Neural crest cell (in vitro differentiated cells): ENCODE measurements at regions not wholly inside any gene's neighbourhood (a gene's known extent, or its start where the extent isn't known, plus 50 kb on each side); places are given as distances from the start of the nearest gene placed in this dataset.
A peak's percentile ranks its signal among the peaks of the same experiment; 100 is the strongest.

Experiments
- DNase-seq: peaks from one replicate; pipeline ENCODE4 v3.0.0; 2021; ENCODE audit warnings: low read depth, mixed read lengths, low spot score
- H3K27ac Mint-ChIP-seq: one replicate; pipeline ENCODE4 v1.8.0; 2021; ENCODE audit warnings: mild to moderate bottlenecking, mixed read lengths; ENCODE audit not compliant: unreplicated experiment
- H3K27me3 Mint-ChIP-seq: 2 replicates; pipeline ENCODE4 v1.8.0; 2021; ENCODE audit warnings: low read depth, mild to moderate bottlenecking, mixed read lengths
- H3K36me3 Mint-ChIP-seq: 2 replicates; pipeline ENCODE4 v1.8.0; 2021; ENCODE audit warnings: low read depth, mild to moderate bottlenecking, mixed read lengths
- H3K4me1 Mint-ChIP-seq: 2 replicates; pipeline ENCODE4 v1.8.0; 2021; ENCODE audit warnings: mixed read lengths
- H3K4me3 Mint-ChIP-seq: one replicate; pipeline ENCODE4 v1.8.0; 2021; ENCODE audit warnings: mild to moderate bottlenecking, mixed read lengths
- H3K9me3 Mint-ChIP-seq: 2 replicates; pipeline ENCODE4 v1.8.0; 2021; ENCODE audit warnings: mixed read lengths
- TF ChIP-seq, protein P1 (sequence below): fragments of 200-600 bp; sonication (generic); conservative IDR thresholded peaks from 2 replicates; pipeline ENCODE4 v1.5.0; 2021; ENCODE audit warnings: antibody characterized with exemption, mild to moderate bottlenecking

DNA sequence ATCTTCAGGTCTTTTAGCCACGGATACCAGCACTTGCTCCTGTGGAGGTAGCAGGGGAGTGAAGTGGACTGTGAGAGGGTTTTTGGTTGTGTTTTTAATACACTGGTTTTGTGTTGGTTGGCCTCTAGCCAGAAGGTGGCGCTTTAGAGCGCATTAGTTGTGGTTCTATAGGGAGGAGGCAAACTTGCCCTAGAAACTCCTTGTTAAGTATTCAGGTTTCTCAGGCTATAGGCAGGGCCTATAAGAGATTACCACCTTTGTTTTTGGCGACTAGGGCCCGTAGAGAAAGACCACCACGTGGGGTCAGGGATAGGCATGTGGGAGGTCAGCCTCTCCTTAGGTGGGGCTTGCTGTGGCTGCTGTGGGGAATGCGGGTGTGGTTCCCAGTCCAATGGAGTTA, 221.6 kb upstream of the SPANXN4 start:
- Mint-ChIP-seq H3K4me1 (no peaks in the 10 kb centered on the region), H3K4me3 (no peak overlapping the region), H3K36me3 (no peaks in the 10 kb centered on the region), H3K9me3 (peaks cover 20% of the 10 kb centered on the region), H3K27ac (no peak overlapping the region), H3K27me3 (no peaks in the 10 kb centered on the region)
- TF ChIP-seq, protein P1, sequence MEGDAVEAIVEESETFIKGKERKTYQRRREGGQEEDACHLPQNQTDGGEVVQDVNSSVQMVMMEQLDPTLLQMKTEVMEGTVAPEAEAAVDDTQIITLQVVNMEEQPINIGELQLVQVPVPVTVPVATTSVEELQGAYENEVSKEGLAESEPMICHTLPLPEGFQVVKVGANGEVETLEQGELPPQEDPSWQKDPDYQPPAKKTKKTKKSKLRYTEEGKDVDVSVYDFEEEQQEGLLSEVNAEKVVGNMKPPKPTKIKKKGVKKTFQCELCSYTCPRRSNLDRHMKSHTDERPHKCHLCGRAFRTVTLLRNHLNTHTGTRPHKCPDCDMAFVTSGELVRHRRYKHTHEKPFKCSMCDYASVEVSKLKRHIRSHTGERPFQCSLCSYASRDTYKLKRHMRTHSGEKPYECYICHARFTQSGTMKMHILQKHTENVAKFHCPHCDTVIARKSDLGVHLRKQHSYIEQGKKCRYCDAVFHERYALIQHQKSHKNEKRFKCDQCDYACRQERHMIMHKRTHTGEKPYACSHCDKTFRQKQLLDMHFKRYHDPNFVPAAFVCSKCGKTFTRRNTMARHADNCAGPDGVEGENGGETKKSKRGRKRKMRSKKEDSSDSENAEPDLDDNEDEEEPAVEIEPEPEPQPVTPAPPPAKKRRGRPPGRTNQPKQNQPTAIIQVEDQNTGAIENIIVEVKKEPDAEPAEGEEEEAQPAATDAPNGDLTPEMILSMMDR = peak; percentile 30
- no peak for DNase-seq

DNA sequence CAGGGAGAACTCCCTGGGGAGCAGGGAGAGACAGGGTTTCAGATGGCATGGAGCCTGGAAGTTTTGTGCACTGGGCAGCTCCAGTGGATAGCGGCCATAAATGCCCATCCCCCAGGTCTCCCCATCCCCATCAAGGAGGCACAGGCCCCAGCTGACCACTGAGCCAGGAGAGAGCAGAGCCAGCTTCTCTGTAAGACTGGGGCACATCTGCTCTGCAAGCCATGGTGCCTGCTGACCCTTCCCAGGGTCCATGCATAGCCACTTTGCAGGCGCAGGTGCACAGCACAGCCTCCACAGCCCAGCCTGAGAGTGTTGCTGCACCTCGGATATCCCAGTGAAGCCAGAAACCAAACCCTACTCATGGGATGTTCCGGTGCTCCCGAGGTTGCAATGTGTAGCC, 206.3 kb upstream of the SPANXN4 start:
- Mint-ChIP-seq H3K9me3 (peaks cover 20% of the 10 kb centered on the region), H3K4me3 (no peak overlapping the region)
- TF ChIP-seq, protein P1 = no peak

DNA sequence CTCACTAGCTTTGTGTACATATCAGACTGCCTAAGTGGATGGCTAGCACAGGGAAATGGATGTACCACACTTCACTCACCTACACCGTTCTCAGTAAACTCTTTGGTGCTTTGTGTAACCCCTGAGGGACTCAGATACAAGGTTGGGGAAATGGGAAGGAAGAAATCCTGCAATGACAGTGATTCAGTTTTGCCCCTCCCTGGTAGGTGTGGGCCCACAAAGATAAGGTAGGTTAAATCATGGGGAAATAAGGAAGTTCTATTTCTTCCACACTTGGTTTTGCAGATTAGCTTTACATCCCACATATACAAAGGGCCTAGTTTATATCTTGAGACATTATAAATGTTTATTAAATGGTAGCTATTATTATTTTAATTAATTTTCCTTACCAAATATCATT, 197.6 kb upstream of the SPANXN4 start:
- DNase-seq = no peak
- Mint-ChIP-seq H3K27me3 (no peaks in the 10 kb centered on the region), H3K27ac (no peak overlapping the region), H3K4me1 (no peaks in the 10 kb centered on the region), H3K9me3 (no peaks in the 10 kb centered on the region), H3K4me3 (no peak overlapping the region), H3K36me3 (no peaks in the 10 kb centered on the region)
- TF ChIP-seq, protein P1 = no peak

More for the DNA sequence above, 206.3 kb upstream of the SPANXN4 start:
- H3K27ac Mint-ChIP-seq = no peak overlapping the region
- no peak for DNase-seq
- no peaks in the 10 kb centered on the region for H3K27me3 Mint-ChIP-seq
- H3K36me3 Mint-ChIP-seq = peaks cover 5% of the 10 kb centered on the region
- no peaks in the 10 kb centered on the region for H3K4me1 Mint-ChIP-seq

DNA sequence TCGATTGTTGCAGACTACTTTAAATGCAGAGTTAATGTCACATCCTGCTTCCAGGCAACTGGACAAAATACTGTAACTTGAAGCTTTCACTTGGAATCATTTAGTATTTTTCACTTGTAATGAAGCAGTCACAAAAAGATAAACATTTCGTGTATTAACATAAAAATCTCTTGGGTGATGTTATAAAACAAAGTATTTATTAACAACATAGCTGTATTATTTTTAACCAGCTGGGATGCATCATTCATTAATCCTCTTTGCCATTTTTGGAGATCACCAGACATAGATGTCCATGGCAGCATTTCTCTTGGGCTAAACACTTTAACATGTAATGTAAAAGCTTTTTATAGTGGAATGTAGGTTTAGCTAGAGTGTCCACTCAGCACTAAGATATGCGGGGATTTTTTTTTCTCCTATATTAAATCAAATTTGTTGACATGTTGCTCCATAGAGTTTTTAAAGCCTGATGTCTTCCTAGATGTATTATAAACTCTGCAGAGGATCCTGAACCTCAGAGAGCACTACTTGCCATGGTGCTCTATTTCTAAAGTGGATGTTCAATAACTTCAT, 193.7 kb upstream of the SPANXN4 start:
- no peak overlapping the region for H3K4me3 Mint-ChIP-seq

DNA sequence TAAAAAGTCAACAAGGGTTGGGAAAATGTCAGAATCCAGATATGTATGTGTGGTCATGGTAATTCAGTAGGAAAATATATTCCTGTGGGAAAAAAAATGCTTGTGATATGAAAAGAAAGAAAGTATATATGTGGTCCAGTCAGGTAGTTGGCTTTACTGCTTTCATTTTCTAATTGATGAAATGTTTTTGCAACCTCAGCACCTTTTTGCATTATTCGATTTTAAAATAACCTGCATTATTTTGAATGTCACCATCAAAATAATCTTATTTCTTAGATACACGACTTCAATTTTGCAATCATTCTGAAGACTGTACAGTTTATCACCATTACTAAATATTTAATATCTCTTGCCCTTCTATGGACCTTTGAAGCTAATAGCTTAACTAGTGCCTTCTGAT, 170.8 kb upstream of the SPANXN4 start:
- Mint-ChIP-seq H3K4me3 (no peak overlapping the region), H3K9me3 (peaks cover 9% of the 10 kb centered on the region), H3K4me1 (no peaks in the 10 kb centered on the region), H3K27ac (no peak overlapping the region), H3K27me3 (no peaks in the 10 kb centered on the region), H3K36me3 (no peaks in the 10 kb centered on the region)
- TF ChIP-seq, protein P1 = no peak
- DNase-seq = no peak

More for the DNA sequence above, 193.7 kb upstream of the SPANXN4 start:
- Mint-ChIP-seq H3K27me3 (no peaks in the 10 kb centered on the region), H3K4me1 (no peaks in the 10 kb centered on the region), H3K9me3 (peaks cover 2% of the 10 kb centered on the region), H3K27ac (no peak overlapping the region), H3K36me3 (no peaks in the 10 kb centered on the region)
- TF ChIP-seq, protein P1 = no peak
- DNase-seq = no peak
